ENCODE measurements at regions not wholly inside any gene's neighbourhood (a gene's known extent, or its start where the extent isn't known, plus 50 kb on each side); places are given as distances from the start of the nearest gene placed in this dataset.

DNA sequence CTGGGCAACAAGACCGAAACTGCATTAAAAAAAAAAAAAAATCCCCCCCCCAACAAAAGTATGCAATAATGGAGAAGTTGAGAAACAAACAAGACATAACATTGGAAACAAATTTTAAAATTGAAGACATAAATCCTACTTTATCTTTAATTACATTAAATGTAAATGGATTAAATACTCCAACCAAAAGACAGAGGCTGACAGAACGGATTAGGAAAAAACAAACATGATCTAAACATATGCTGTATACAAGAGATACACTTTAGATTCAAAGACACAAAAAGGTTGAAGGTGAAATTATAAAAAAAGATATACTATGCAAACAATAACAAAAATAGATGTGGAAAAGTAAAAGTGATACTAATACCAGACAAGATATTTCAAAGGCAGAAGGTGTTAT, 350.8 kb upstream of the RGPD4 start:
- H4K20me1 ChIP-seq (ENCODE audit: insufficient read depth): no peaks in the 10 kb centered on the region
- H2AFZ ChIP-seq (ENCODE audit: low read depth, low read length): no peak overlapping the region
- no peak overlapping the region for H3K4me3 ChIP-seq (ENCODE audit: low read length)
- H3K9me3 ChIP-seq (ENCODE audit: low read length): no peaks in the 10 kb centered on the region
- H3K9me2 ChIP-seq (ENCODE audit: insufficient read depth, low read length): no peaks in the 10 kb centered on the region
- no peaks in the 10 kb centered on the region for H3F3A ChIP-seq (ENCODE audit: insufficient read depth, low read length, poor library complexity, severe bottlenecking)
- H3K36me3 ChIP-seq (ENCODE audit: insufficient read depth, low read length): no peaks in the 10 kb centered on the region
- no peak overlapping the region for H3K4me2 ChIP-seq (ENCODE audit: low read length)
- no peaks in the 10 kb centered on the region for H3K27me3 ChIP-seq (ENCODE audit: insufficient read depth, low read depth, low read length)
- H3K9ac ChIP-seq (ENCODE audit: low read length): no peak overlapping the region
- no peaks in the 10 kb centered on the region for H3K79me2 ChIP-seq (replicated peaks; ENCODE audit: insufficient read depth, low read length)
- H3K27ac ChIP-seq (ENCODE audit: low read length): no peak overlapping the region
- TF ChIP-seq, protein P1, sequence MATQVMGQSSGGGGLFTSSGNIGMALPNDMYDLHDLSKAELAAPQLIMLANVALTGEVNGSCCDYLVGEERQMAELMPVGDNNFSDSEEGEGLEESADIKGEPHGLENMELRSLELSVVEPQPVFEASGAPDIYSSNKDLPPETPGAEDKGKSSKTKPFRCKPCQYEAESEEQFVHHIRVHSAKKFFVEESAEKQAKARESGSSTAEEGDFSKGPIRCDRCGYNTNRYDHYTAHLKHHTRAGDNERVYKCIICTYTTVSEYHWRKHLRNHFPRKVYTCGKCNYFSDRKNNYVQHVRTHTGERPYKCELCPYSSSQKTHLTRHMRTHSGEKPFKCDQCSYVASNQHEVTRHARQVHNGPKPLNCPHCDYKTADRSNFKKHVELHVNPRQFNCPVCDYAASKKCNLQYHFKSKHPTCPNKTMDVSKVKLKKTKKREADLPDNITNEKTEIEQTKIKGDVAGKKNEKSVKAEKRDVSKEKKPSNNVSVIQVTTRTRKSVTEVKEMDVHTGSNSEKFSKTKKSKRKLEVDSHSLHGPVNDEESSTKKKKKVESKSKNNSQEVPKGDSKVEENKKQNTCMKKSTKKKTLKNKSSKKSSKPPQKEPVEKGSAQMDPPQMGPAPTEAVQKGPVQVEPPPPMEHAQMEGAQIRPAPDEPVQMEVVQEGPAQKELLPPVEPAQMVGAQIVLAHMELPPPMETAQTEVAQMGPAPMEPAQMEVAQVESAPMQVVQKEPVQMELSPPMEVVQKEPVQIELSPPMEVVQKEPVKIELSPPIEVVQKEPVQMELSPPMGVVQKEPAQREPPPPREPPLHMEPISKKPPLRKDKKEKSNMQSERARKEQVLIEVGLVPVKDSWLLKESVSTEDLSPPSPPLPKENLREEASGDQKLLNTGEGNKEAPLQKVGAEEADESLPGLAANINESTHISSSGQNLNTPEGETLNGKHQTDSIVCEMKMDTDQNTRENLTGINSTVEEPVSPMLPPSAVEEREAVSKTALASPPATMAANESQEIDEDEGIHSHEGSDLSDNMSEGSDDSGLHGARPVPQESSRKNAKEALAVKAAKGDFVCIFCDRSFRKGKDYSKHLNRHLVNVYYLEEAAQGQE (IDR thresholded peaks at IDR 0.05; ENCODE audit: borderline replicate concordance): no peak
- TF ChIP-seq POLR2AphosphoS5 (IDR thresholded peaks at IDR 0.05): no peak
- no peak for TF ChIP-seq SMC3 (conservative IDR thresholded peaks at IDR 0.05; ENCODE audit: poor library complexity)
- no peak for TF ChIP-seq EZH2 (IDR thresholded peaks at IDR 0.05; ENCODE audit: borderline replicate concordance, insufficient read depth, low read length, poor library complexity, severe bottlenecking)
- TF ChIP-seq, protein P2, sequence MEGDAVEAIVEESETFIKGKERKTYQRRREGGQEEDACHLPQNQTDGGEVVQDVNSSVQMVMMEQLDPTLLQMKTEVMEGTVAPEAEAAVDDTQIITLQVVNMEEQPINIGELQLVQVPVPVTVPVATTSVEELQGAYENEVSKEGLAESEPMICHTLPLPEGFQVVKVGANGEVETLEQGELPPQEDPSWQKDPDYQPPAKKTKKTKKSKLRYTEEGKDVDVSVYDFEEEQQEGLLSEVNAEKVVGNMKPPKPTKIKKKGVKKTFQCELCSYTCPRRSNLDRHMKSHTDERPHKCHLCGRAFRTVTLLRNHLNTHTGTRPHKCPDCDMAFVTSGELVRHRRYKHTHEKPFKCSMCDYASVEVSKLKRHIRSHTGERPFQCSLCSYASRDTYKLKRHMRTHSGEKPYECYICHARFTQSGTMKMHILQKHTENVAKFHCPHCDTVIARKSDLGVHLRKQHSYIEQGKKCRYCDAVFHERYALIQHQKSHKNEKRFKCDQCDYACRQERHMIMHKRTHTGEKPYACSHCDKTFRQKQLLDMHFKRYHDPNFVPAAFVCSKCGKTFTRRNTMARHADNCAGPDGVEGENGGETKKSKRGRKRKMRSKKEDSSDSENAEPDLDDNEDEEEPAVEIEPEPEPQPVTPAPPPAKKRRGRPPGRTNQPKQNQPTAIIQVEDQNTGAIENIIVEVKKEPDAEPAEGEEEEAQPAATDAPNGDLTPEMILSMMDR (IDR thresholded peaks at IDR 0.05; ENCODE audit: poor library complexity, severe bottlenecking): no peak
- TF ChIP-seq TAF1 (IDR thresholded peaks at IDR 0.05; ENCODE audit: low read depth): no peak
- TF ChIP-seq EP300 (conservative IDR thresholded peaks at IDR 0.05; ENCODE audit: poor library complexity, severe bottlenecking): no peak
- TF ChIP-seq MXI1 (conservative IDR thresholded peaks at IDR 0.05; ENCODE audit: poor library complexity, severe bottlenecking): no peak
- no peak for TF ChIP-seq RAD21 (conservative IDR thresholded peaks at IDR 0.05)

DNA sequence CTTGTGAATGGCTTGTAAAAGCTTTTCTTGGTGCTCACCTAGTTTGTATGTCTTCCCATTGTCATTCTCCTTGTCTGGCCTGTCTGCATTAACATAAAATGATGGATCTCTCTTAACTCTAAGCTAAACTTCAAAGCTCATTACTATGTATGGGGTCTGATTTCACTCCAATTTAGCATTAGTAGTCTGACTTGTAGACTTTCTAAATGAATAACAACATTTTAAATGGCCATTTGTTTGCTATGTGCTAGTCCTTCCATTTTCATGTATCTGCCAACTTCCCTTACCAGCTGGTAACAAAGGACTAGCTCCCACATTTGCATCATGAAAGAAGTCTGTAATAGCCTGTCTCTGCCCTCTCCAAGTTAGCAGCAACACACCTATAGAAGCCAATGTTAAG, 324.2 kb upstream of the RGPD4 start:
- TF ChIP-seq EP300 (conservative IDR thresholded peaks at IDR 0.05; ENCODE audit: poor library complexity, severe bottlenecking): peak; percentile 25
- TF ChIP-seq, protein P1 (IDR thresholded peaks at IDR 0.05; ENCODE audit: borderline replicate concordance): no peak
- TF ChIP-seq, protein P2 (IDR thresholded peaks at IDR 0.05; ENCODE audit: poor library complexity, severe bottlenecking): no peak
- no peak for TF ChIP-seq TAF1 (IDR thresholded peaks at IDR 0.05; ENCODE audit: low read depth)
- no peak overlapping the region for H3K27ac ChIP-seq (ENCODE audit: low read length)
- no peak overlapping the region for H3K4me3 ChIP-seq (ENCODE audit: low read length)
- no peak overlapping the region for H2AFZ ChIP-seq (ENCODE audit: low read depth, low read length)
- H3F3A ChIP-seq (ENCODE audit: insufficient read depth, low read length, poor library complexity, severe bottlenecking): no peaks in the 10 kb centered on the region
- no peak overlapping the region for H3K9ac ChIP-seq (ENCODE audit: low read length)
- no peaks in the 10 kb centered on the region for H3K36me3 ChIP-seq (ENCODE audit: insufficient read depth, low read length)
- H3K4me2 ChIP-seq (ENCODE audit: low read length): no peak overlapping the region
- no peaks in the 10 kb centered on the region for H3K9me2 ChIP-seq (ENCODE audit: insufficient read depth, low read length)
- H3K9me3 ChIP-seq (ENCODE audit: low read length): no peaks in the 10 kb centered on the region
- no peaks in the 10 kb centered on the region for H4K20me1 ChIP-seq (ENCODE audit: insufficient read depth)
- H3K27me3 ChIP-seq (ENCODE audit: insufficient read depth, low read depth, low read length): no peaks in the 10 kb centered on the region
- no peaks in the 10 kb centered on the region for H3K79me2 ChIP-seq (replicated peaks; ENCODE audit: insufficient read depth, low read length)
